ENCODE measurements at regions not wholly inside any gene's neighbourhood (a gene's known extent, or its start where the extent isn't known, plus 50 kb on each side); places are given as distances from the start of the nearest gene placed in this dataset.
"Not testable (repeated sequence)": the region's sequence is repeated elsewhere in the genome, so short reads cannot be mapped to it uniquely, and the experiment has no call there.

DNA sequence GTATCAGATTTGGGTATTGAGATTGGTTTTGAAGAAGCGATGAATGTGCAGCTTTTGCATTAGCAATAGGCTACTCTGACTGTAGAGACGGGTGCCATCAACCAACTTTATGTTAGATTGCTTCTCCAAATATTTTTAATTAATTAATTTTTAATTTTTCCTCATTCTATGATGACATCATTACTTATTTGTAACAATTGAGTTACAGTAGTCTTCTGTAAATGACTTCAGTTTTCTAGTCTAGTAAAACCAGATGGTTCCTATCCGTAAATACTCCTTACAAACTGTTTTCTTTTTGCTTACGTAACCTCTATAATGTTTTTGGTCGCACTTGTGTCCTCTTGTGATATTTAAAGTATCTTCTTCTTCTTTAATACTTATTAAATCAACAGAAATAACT, 118.1 kb downstream of the ZNF736 start:
- TF ChIP-seq CTCF (IDR thresholded peaks at IDR 0.05) = no peak
- TF ChIP-seq POLR2AphosphoS5 (IDR thresholded peaks at IDR 0.05) = no peak
- no peak for TF ChIP-seq POLR2A (IDR thresholded peaks at IDR 0.05; ENCODE audit: low read depth)
- TF ChIP-seq EP300 (IDR thresholded peaks at IDR 0.05) = no peak
- WGBS = 84% methylated on average over 5 of the region's 5 CpGs
- no peak for DNase-seq (ENCODE audit: extremely low spot score)
- Histone ChIP-seq H3K27me3 (no peaks in the 10 kb centered on the region), H3K4me1 (no peaks in the 10 kb centered on the region), H3K9me3 (peaks cover 0 to 3% (median 0%) of the 10 kb centered on the region in 4 donors), H3K27ac (replicated peaks in 1 of 4) (no peak overlapping the region), H3K36me3 (no peaks in the 10 kb centered on the region), H3K4me3 (no peak overlapping the region)
- intact Hi-C loops (cut with DNase I) = no loop called here

DNA sequence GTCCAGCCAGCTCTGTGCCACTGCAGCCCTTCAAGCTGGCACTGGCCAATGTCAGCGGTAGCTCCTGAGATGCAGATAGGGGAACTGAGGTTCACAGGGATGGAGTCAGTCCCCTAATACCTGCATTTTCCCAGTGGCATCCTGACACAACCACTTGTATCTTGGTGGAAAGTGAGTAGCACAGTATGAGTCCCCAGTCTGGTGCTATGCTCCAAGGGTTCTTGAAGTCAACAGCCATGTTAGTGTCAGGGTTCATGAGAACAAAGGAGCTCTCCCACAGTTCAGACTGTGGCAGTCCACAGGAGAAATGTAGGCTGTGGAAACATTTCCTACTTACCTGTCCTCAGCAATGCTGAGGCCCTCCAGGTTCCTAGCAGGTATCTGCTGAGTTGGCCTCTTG, 115.5 kb downstream of the ZNF736 start:
- Histone ChIP-seq H3K36me3 (no peaks in the 10 kb centered on the region), H3K4me1 (no peaks in the 10 kb centered on the region), H3K4me3 (no peak overlapping the region), H3K27ac (replicated peaks in 1 of 4) (no peak overlapping the region), H3K9me3 (peaks cover 0 to 3% (median 0%) of the 10 kb centered on the region in 4 donors), H3K27me3 (no peaks in the 10 kb centered on the region)
- intact Hi-C loops (cut with DNase I) = no loop called here
- DNase-seq (ENCODE audit: extremely low spot score) = no peak
- TF ChIP-seq POLR2A (IDR thresholded peaks at IDR 0.05; ENCODE audit: low read depth) = no peak
- no peak for TF ChIP-seq POLR2AphosphoS5 (IDR thresholded peaks at IDR 0.05)
- TF ChIP-seq EP300 (IDR thresholded peaks at IDR 0.05) = no peak
- no peak for TF ChIP-seq CTCF (IDR thresholded peaks at IDR 0.05)
- 89% methylated on average over 1 of the region's 1 CpG for WGBS

GRCh38 chr7:64425436-64425835, 111.7 kb downstream of the ZNF736 start:
- H3K36me3 ChIP-seq; DNase-seq (ENCODE audit: extremely low spot score); intact Hi-C loops (cut with DNase I); H3K9me3 ChIP-seq; H3K27ac ChIP-seq (replicated peaks in 1 of 4); H3K27me3 ChIP-seq; H3K4me1 ChIP-seq; H3K4me3 ChIP-seq: not testable (repeated sequence)

- Histone ChIP-seq H3K9me3 (peaks cover 0 to 14% (median 0%) of the 10 kb centered on the region in 4 donors), H3K4me1 (no peaks in the 10 kb centered on the region), H3K36me3 (no peaks in the 10 kb centered on the region), H3K27ac (replicated peaks in 1 of 4) (no peak overlapping the region), H3K4me3 (no peak overlapping the region), H3K27me3 (no peaks in the 10 kb centered on the region)
- intact Hi-C loops (cut with DNase I) = no loop called here
- no peak for DNase-seq (ENCODE audit: extremely low spot score)
- WGBS = 86% methylated on average over 18 of the region's 18 CpGs
- TF ChIP-seq EP300 (IDR thresholded peaks at IDR 0.05) (no peak), CTCF (IDR thresholded peaks at IDR 0.05) (no peak), POLR2AphosphoS5 (IDR thresholded peaks at IDR 0.05) (no peak), POLR2A (IDR thresholded peaks at IDR 0.05; ENCODE audit: low read depth) (no peak)
Observed at GRCh38 chr7:64407148-64407547, 93.4 kb downstream of the ZNF736 start.
